Prostate gland (tissue), 2 donors: ENCODE measurements at regions not wholly inside any gene's neighbourhood (a gene's known extent, or its start where the extent isn't known, plus 50 kb on each side); places are given as distances from the start of the nearest gene placed in this dataset.

Experiments used
- DNase-seq: peaks from one replicate; pipeline ENCODE4 v3.0.0-alpha.2; 2019; ENCODE audit warnings: low spot score
- H3K27ac ChIP-seq, 2 donors: fragments of 200-600 bp; sonication (generic); 2 replicates each; pipeline ENCODE4 v1.5.1; 2017 to 2019
- H3K27me3 ChIP-seq: fragments of 200-600 bp; sonication (generic); replicated peaks from 2 replicates; pipeline ENCODE4 v1.5.1; 2019; ENCODE audit not compliant: insufficient read depth
- H3K36me3 ChIP-seq, 2 donors: fragments of 200-600 bp; sonication (generic); 1 replicate in 1 of 2; 2 replicates in 1 of 2; pipeline versions ENCODE4 v1.5.1 to v1.8.1; 2017 to 2019
- H3K4me1 ChIP-seq: fragments of 200-600 bp; sonication (generic); replicated peaks from 2 replicates; pipeline ENCODE4 v1.5.1; 2019
- H3K4me3 ChIP-seq, 2 donors: fragments of 200-600 bp; sonication (generic); 2 replicates each; pipeline ENCODE4 v1.5.1; 2017 to 2019
- H3K9me3 ChIP-seq: fragments of 200-600 bp; sonication (generic); 2 replicates; pipeline ENCODE4 v1.5.1; 2017
- POLR2A ChIP-seq: fragments of 450-650 bp; IDR thresholded peaks from one replicate; pipeline ENCODE4 v1.6.1; 2016; ENCODE audit warnings: antibody characterized with exemption, mild to moderate bottlenecking
- POLR2AphosphoS5 ChIP-seq: sonication (generic); formaldehyde crosslinking; IDR thresholded peaks from one replicate; pipeline ENCODE4 v1.6.1; 2017; ENCODE audit warnings: antibody characterized with exemption
- WGBS: methylation state at CpG from one replicate; pipeline ENCODE4 v1.1.5; 2018; 5-methylcytosine and 5-hydroxymethylcytosine counted together
- intact Hi-C: fragments of 100-400 bp; cut with DNase I; formaldehyde crosslinking; loops from one replicate; pipeline ENCODE4 v1.14.2; 2022
- TF ChIP-seq, protein P1 (sequence below), 4 experiments: fragments of 200-600 bp in 2 of 4; fragments of 450-650 bp in 2 of 4; sonication (generic) in 2 of 4; IDR thresholded peaks; 1 replicate in 3 of 4; 2 replicates in 1 of 4; pipeline ENCODE4 v1.5.1; 2016 to 2019; ENCODE audit warnings: antibody characterized with exemption in 4 of 4, mild to moderate bottlenecking in 2 of 4, moderate library complexity in 2 of 4

DNA sequence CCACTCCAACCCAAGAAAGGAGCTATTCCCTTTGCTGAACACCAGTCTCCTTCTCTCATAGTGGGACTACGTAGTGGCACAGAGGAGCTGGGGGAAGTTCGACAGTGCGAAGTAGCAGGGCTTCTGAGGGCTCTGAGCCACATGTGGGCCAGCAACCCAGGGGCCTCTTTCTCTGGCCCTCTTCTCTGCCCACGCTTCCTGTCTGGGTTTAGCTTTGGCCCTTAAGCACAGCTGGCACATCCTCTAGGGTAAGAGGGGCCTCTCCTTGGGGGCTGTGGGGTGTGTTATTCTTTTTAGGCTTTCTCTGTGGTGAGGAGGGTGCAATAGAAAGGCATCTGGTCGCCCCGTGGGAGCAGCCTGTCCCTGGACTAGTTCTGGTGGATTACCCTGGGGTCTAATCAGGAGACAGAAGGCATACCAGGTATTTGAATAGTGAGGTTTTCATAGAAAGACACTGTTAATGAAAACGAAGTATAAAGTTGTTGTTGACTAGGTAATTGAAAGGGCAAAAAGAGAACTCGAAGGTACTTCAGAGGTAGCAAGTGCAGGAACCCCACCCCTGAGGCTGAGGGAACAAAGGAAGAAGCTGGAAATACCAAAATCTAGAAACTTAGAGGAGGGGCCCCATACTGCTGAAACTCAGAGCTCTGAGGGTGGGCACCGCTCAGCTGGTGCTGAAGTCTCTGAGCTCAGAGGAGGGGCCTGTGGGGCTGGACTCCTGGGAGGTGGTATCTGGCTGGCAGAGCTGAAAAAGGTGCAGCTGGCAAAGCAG, 151.9 kb upstream of the RPS6KA3 start:
- Histone ChIP-seq H3K27me3 (no peaks in the 10 kb centered on the region), H3K27ac (no peak overlapping the region), H3K4me3 (no peak overlapping the region), H3K36me3 (no peaks in the 10 kb centered on the region), H3K9me3 (no peaks in the 10 kb centered on the region), H3K4me1 (no peaks in the 10 kb centered on the region)
- no peak for DNase-seq
- TF ChIP-seq POLR2AphosphoS5 (no peak), POLR2A (no peak)
- TF ChIP-seq, protein P1, sequence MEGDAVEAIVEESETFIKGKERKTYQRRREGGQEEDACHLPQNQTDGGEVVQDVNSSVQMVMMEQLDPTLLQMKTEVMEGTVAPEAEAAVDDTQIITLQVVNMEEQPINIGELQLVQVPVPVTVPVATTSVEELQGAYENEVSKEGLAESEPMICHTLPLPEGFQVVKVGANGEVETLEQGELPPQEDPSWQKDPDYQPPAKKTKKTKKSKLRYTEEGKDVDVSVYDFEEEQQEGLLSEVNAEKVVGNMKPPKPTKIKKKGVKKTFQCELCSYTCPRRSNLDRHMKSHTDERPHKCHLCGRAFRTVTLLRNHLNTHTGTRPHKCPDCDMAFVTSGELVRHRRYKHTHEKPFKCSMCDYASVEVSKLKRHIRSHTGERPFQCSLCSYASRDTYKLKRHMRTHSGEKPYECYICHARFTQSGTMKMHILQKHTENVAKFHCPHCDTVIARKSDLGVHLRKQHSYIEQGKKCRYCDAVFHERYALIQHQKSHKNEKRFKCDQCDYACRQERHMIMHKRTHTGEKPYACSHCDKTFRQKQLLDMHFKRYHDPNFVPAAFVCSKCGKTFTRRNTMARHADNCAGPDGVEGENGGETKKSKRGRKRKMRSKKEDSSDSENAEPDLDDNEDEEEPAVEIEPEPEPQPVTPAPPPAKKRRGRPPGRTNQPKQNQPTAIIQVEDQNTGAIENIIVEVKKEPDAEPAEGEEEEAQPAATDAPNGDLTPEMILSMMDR (IDR thresholded peaks at IDR 0.05): no peak
- WGBS: 90% methylated on average over 9 of the region's 9 CpGs
- intact Hi-C loops: no loop called here

DNA sequence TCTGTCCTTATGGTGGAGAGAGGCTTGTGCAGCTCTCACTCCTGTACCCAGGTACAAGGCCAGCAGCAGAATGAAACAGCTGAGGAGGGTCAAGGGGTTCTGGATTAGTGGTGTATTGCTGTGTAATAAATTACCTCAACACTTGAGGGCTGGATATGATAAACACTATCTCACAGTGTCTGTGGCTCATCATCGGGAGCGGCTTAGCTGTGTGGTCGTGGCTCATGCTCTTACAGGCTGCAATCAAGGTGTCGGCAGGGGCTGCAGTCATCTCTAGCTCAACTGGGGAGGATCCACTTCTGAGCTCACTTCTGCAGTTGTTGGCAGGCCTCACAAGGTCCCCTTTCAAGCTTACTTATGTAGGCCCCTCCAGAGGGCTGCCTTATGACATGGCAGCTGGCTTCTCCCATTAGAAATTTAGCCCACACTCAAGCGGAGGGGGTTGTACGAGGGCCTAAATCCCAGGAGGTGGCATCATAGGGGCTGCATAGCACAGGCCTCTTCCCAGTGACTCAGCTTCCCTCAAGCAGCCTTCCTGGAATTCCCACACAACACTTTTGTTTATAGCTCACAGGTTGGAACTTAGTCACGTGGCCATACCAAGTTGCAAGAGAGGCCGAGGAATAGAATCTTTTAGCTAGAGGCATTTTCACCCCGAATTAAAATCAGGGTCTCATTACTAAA, 148.2 kb upstream of the RPS6KA3 start:
- TF ChIP-seq, protein P1 (IDR thresholded peaks at IDR 0.05): no peak
- TF ChIP-seq POLR2AphosphoS5 (no peak), POLR2A (no peak)
- intact Hi-C loops: no loop called here
- WGBS: 86% methylated on average over 9 of the region's 9 CpGs
- H3K4me3 ChIP-seq: no peak overlapping the region
- DNase-seq: no peak
- H3K9me3 ChIP-seq: no peaks in the 10 kb centered on the region
- H3K4me1 ChIP-seq: no peaks in the 10 kb centered on the region
- no peaks in the 10 kb centered on the region for H3K36me3 ChIP-seq
- no peak overlapping the region for H3K27ac ChIP-seq
- H3K27me3 ChIP-seq: no peaks in the 10 kb centered on the region

DNA sequence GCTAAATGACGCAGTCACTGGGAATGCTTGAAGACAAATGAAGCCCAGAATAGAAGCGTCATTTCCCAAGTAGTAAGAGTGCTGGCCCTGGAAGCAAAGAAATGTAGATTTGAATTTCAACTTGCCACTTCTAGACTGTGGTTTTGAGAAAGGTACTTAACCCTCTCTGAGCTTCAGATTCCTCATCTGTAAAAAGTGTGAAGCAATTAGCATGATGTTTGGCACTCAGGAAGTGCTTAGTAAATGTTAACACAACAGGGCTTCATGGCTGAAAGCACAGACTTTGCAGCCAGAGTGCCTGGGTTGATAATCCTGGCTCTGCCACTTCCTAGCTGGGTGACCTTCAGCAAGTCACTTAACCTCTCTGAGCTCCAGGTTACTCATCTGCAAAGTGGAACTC, 147.4 kb upstream of the RPS6KA3 start:
- Histone ChIP-seq H3K27me3 (no peaks in the 10 kb centered on the region), H3K9me3 (no peaks in the 10 kb centered on the region), H3K27ac (no peak overlapping the region), H3K4me1 (no peaks in the 10 kb centered on the region), H3K4me3 (no peak overlapping the region), H3K36me3 (no peaks in the 10 kb centered on the region)
- intact Hi-C loops: no loop called here
- DNase-seq: no peak
- TF ChIP-seq POLR2A (no peak), POLR2AphosphoS5 (no peak)
- TF ChIP-seq, protein P1 (IDR thresholded peaks at IDR 0.05): no peak
- WGBS: 84% methylated on average over 2 of the region's 2 CpGs

DNA sequence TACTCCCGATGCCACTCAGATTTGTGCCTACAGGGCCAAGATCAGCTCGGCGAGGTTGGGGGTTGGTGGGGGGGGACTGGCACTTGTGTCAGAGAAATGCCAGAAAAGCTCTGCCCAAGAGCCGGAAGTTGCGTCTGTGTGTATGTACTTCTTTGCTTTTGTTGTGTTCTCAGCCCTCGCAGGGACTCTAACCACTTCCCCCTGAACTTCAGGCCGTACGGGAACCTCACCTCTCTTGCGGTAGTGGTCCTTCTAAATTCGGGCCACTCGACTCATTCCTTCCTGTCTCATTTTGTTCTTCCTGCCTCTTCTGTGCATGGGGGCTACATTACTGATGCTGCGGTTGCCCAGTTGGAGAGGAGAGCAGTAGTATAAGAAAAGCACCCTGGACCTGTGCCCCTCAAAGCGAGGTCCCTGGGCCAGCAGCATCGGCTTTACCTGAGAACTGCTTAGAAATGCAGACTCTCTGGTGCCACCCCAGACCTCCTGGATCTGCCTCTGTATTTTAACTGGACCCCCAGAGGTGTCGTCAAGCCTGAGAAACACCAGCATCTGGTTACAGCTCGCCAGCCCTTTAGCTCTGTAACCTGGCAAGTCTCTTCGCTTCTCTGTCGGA, 146.3 kb upstream of the RPS6KA3 start:
- Histone ChIP-seq H3K36me3 (no peaks in the 10 kb centered on the region), H3K9me3 (no peaks in the 10 kb centered on the region), H3K4me3 (no peak overlapping the region), H3K27me3 (no peaks in the 10 kb centered on the region), H3K4me1 (no peaks in the 10 kb centered on the region), H3K27ac (no peak overlapping the region)
- intact Hi-C loops: no loop called here
- DNase-seq: no peak
- TF ChIP-seq, protein P1 (IDR thresholded peaks at IDR 0.05): no peak
- TF ChIP-seq POLR2A: no peak
- TF ChIP-seq POLR2AphosphoS5: no peak
- 86% methylated on average over 16 of the region's 18 CpGs for WGBS
